Immature natural killer cell (primary cell): ENCODE measurements at regions not wholly inside any gene's neighbourhood (a gene's known extent, or its start where the extent isn't known, plus 50 kb on each side); places are given as distances from the start of the nearest gene placed in this dataset.

Experiments
- DNase-seq, 3 donors: peaks; one replicate each; pipeline ENCODE4 v3.0.0; 2022; ENCODE audit warnings: mixed read lengths in 1 of 3
- H3K27ac Mint-ChIP-seq, 6 donors: one replicate each; pipeline ENCODE4 v1.8.0; 2020; ENCODE audit warnings: mixed read lengths in 6 of 6, mild to moderate bottlenecking in 5 of 6, inconsistent platforms in 4 of 6, moderate library complexity in 3 of 6
- H3K27me3 Mint-ChIP-seq, 3 donors: one replicate each; pipeline ENCODE4 v1.8.0; 2020 to 2021; ENCODE audit warnings: low read depth in 3 of 3, mild to moderate bottlenecking in 3 of 3, mixed read lengths in 3 of 3, moderate library complexity in 3 of 3, inconsistent platforms in 1 of 3
- H3K36me3 Mint-ChIP-seq, 3 donors: one replicate each; pipeline ENCODE4 v1.8.0; 2020; ENCODE audit warnings: mixed read lengths in 3 of 3, inconsistent platforms in 2 of 3, mild to moderate bottlenecking in 2 of 3
- H3K4me1 Mint-ChIP-seq, 2 donors: one replicate each; pipeline ENCODE4 v1.8.0; 2020; ENCODE audit warnings: inconsistent platforms in 2 of 2, mild to moderate bottlenecking in 2 of 2, mixed read lengths in 2 of 2, moderate library complexity in 1 of 2
- H3K4me3 Mint-ChIP-seq, 5 donors: one replicate each; pipeline ENCODE4 v1.8.0; 2020; ENCODE audit warnings: mild to moderate bottlenecking in 5 of 5, mixed read lengths in 5 of 5, inconsistent platforms in 3 of 5, moderate library complexity in 3 of 5
- H3K9me3 Mint-ChIP-seq, 6 donors: one replicate each; pipeline ENCODE4 v1.8.0; 2020; ENCODE audit warnings: mild to moderate bottlenecking in 6 of 6, mixed read lengths in 6 of 6, inconsistent platforms in 4 of 6, moderate library complexity in 3 of 6

DNA sequence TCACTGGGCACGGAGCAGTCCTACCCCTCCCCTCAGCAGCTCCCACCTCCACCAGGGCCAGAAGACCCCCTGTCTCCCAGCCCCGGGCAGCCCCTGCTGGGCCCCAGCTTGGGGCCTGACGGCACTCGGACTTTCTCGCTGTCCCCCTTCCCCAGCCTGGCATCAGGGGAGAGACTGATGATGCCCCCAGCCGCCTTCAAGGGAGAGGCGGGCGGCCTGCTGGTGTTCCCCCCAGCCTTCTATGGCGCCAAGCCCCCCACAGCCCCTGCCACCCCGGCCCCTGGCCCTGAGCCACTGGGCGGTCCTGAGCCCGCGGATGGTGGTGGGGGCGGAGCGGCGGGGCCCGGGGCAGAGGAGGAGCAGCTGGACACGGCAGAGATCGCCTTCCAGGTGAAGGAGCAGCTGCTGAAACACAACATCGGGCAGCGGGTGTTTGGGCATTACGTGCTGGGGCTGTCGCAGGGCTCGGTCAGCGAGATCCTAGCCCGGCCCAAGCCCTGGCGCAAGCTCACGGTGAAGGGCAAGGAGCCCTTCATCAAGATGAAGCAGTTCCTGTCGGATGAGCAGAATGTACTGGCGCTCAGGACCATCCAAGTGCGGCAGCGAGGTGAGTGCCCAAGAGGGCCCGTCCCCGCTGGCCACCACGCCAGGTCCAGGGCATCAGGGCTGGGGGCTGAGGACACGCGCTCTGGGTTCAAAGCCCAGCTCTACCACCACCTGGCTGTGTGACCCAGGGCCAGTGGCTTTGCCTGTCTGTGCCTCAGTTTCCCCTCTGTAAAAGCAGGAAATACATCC, 58.6 kb downstream of the PHETA1 start:
- peaks cover 0 to 6% (median 5%) of the 10 kb centered on the region in 3 donors for H3K36me3 Mint-ChIP-seq
- peaks cover 5 to 8% (median 6%) of the 10 kb centered on the region in 3 donors for H3K27me3 Mint-ChIP-seq
- H3K9me3 Mint-ChIP-seq, result peaks cover 4 to 22% (median 8%) of the 10 kb centered on the region in 6 donors
- no peak overlapping the region for H3K27ac Mint-ChIP-seq
- no peak for DNase-seq
- no peak overlapping the region for H3K4me3 Mint-ChIP-seq
- peaks cover 3 to 7% of the 10 kb centered on the region in 2 donors for H3K4me1 Mint-ChIP-seq

- Mint-ChIP-seq H3K4me1 (peaks cover 3 to 7% of the 10 kb centered on the region in 2 donors), H3K9me3 (peaks cover 9 to 29% (median 15%) of the 10 kb centered on the region in 6 donors), H3K36me3 (peaks cover 0 to 11% (median 5%) of the 10 kb centered on the region in 3 donors), H3K27ac (no peak overlapping the region), H3K27me3 (peaks cover 4 to 8% (median 6%) of the 10 kb centered on the region in 3 donors), H3K4me3 (no peak overlapping the region)
- no peak for DNase-seq
Measured at GRCh38 chr12:111309584-111309983, 59.3 kb downstream of the PHETA1 start.

- Mint-ChIP-seq H3K36me3 (peaks cover 0 to 11% (median 5%) of the 10 kb centered on the region in 3 donors), H3K27me3 (peaks cover 3 to 6% (median 4%) of the 10 kb centered on the region in 3 donors), H3K4me3 (no peak overlapping the region), H3K9me3 (peaks cover 11 to 36% (median 21%) of the 10 kb centered on the region in 6 donors), H3K27ac (no peak overlapping the region), H3K4me1 (peaks cover 0 to under 1% of the 10 kb centered on the region in 2 donors)
- DNase-seq, result no peak
Measured at GRCh38 chr12:111308473-111308872, 60.4 kb downstream of the PHETA1 start.

DNA sequence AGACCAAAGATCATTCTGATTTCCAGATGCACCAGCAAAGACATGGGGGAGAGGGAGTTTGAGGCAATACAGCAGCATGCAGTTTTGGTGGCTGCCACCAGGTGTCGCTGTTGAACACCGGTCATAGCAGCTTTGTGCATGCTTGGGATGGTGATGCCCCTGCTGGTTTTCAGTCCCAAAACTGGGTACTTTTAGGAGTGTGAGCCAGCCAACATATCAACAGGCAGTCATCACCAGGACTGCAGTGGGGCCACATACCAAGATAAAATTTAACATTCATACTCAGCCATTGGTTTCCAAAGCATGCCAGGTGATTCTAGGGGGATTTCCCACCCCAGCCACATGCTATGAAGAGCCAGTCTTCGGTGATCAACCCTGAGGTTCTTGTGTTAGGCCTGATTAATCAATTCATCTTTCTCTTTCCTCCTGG, 64.2 kb downstream of the PHETA1 start:
- Mint-ChIP-seq H3K36me3 (peaks cover 0 to 11% (median 5%) of the 10 kb centered on the region in 3 donors), H3K27me3 (peaks cover 0 to 7% (median under 1%) of the 10 kb centered on the region in 3 donors), H3K4me1 (no peaks in the 10 kb centered on the region), H3K4me3 (no peak overlapping the region), H3K9me3 (peaks cover 11 to 41% (median 24%) of the 10 kb centered on the region in 6 donors), H3K27ac (no peak overlapping the region)
- peak in 1 of 3 donors; percentile 7 for DNase-seq

DNA sequence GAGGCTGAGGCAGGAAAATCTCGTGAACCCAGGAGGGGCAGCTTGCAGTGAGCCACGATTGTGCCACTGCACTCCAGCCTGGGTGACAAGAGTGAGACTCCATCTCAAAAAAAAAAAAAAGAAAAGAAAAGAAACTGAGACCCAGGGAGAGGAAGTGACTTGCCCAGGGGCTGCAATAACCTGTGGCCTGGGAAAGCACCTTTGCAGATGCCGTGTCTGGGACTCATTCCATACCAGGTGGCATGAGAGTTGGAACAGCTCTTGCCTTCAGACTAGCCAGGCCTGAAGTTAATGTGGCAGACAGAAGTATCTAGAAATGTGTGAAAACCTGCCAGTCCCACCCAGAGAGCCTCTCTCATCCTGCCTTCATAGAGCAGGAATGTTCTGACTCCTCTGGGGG, 65.4 kb downstream of the PHETA1 start:
- Mint-ChIP-seq H3K9me3 (peaks cover 11 to 38% (median 24%) of the 10 kb centered on the region in 6 donors), H3K27me3 (peaks cover 0 to 7% (median 0%) of the 10 kb centered on the region in 3 donors), H3K27ac (no peak overlapping the region), H3K4me3 (no peak overlapping the region), H3K36me3 (peaks cover 0 to 11% (median 5%) of the 10 kb centered on the region in 3 donors), H3K4me1 (no peaks in the 10 kb centered on the region)
- DNase-seq, result no peak

GRCh38 chr12:111298582-111299436, 70.1 kb downstream of the PHETA1 start:
- Mint-ChIP-seq H3K9me3 (peaks cover 0 to 7% (median 1%) of the 10 kb centered on the region in 6 donors), H3K4me1 (no peaks in the 10 kb centered on the region), H3K4me3 (no peak overlapping the region), H3K36me3 (no peaks in the 10 kb centered on the region), H3K27ac (no peak overlapping the region), H3K27me3 (peaks cover 0 to 5% (median 0%) of the 10 kb centered on the region in 3 donors)
- peak in 1 of 3 donors; percentile 13 for DNase-seq

DNA sequence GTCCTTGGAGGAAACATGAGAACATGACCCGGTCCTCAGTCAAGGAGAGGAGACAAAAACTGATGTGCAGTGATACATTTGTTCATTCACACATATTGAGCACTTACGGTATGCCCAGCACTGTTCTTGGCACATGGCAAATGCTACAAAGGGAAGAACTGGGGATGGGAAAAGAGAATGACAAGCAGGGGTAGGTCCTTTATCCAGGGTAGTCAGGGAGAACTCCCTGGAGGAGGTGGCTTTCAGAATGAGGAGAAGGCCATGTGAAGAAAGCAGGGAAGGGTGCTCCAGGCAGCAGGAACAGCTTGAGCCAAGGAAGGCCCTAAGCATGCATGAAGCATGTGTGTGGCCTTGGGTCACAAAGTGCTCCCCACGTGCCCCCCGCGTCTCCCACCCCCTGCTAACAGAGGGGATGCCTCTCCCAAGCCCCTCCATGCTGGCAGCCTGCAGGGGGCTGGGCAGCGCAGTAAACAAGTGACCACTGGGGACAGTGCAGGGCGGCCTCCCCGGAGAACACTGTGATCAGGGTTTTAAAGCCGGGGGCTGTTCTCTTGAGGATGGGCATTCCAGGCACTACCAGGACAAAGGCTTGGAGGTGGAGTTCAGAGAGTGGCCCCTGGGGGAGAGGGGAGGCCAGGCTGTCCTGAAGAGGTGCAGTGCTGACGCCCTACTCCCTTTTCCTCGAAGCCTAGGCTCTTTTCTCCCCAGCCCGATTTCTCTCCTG, 71.0 kb downstream of the PHETA1 start:
- no peak for DNase-seq
- no peak overlapping the region for H3K4me3 Mint-ChIP-seq
- no peaks in the 10 kb centered on the region for H3K36me3 Mint-ChIP-seq
- no peaks in the 10 kb centered on the region for H3K4me1 Mint-ChIP-seq
- H3K27ac Mint-ChIP-seq, result no peak overlapping the region
- peaks cover 0 to 2% (median 0%) of the 10 kb centered on the region in 3 donors for H3K27me3 Mint-ChIP-seq
- peaks cover 0 to 7% (median 0%) of the 10 kb centered on the region in 6 donors for H3K9me3 Mint-ChIP-seq

DNA sequence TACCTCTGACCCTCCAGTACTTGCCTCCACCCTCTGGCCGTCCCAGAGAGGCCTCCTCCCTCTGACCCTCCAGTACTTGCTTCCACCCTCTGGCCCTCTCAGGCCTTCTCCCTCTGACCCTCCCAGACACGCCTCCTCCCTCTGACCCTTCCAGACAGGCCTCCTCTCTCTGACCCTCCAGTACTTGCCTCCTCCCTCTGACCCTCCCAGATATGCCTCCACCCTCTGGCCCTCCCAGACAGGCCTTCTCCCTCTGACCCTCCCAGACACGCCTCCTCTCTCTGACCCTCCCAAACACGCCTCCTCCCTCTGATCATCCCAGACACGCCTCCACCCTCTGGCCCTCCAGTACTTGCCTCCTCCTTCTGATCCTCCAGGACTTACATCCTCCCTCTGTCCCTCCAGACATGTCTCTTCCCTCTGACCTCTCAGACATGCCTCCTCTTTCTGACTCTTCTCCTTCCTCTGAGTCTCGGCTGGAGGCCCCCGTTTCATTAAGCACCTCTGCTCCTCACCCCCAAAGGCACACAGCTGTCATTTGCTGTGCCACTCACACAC, 71.9 kb downstream of the PHETA1 start:
- H3K4me1 Mint-ChIP-seq, result no peaks in the 10 kb centered on the region
- H3K9me3 Mint-ChIP-seq, result no peaks in the 10 kb centered on the region
- no peak overlapping the region for H3K27ac Mint-ChIP-seq
- H3K27me3 Mint-ChIP-seq, result peaks cover 0 to 4% (median under 1%) of the 10 kb centered on the region in 3 donors
- H3K4me3 Mint-ChIP-seq, result no peak overlapping the region
- no peak for DNase-seq
- H3K36me3 Mint-ChIP-seq, result no peaks in the 10 kb centered on the region

GRCh38 chr12:111295176-111295575, 73.7 kb downstream of the PHETA1 start:
- DNase-seq, result no peak
- no peaks in the 10 kb centered on the region for H3K9me3 Mint-ChIP-seq
- no peak overlapping the region for H3K27ac Mint-ChIP-seq
- H3K36me3 Mint-ChIP-seq, result no peaks in the 10 kb centered on the region
- H3K4me3 Mint-ChIP-seq, result no peak overlapping the region
- H3K4me1 Mint-ChIP-seq, result no peaks in the 10 kb centered on the region
- peaks cover 0 to 6% (median 1%) of the 10 kb centered on the region in 3 donors for H3K27me3 Mint-ChIP-seq

- DNase-seq, result no peak
- no peaks in the 10 kb centered on the region for H3K4me1 Mint-ChIP-seq
- H3K36me3 Mint-ChIP-seq, result no peaks in the 10 kb centered on the region
- H3K27ac Mint-ChIP-seq, result no peak overlapping the region
- no peaks in the 10 kb centered on the region for H3K9me3 Mint-ChIP-seq
- no peak overlapping the region for H3K4me3 Mint-ChIP-seq
- H3K27me3 Mint-ChIP-seq, result peaks cover 1 to 7% (median 2%) of the 10 kb centered on the region in 3 donors
Measured at GRCh38 chr12:111293266-111294009, 75.5 kb downstream of the PHETA1 start.

DNA sequence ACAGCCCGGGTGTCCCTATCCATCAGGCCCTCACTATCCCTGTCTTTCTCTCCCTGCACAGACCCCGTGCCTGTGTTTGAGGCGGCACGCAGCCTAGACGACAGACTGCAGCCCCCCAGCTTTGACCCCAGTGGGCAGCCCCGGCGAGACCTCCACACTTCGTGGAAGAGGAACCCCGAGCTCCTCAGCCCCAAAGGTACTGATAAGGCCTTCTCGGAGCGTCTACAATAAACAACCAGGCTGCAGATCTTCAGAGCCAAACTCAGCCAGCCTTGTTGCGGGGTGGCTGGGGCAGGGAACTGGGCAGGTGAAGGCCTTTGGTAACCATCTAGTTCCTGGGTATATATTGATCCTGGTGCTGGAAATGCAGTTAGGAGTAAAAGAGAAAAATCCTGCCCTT, 77.5 kb downstream of the PHETA1 start:
- no peak for DNase-seq
- Mint-ChIP-seq H3K27ac (no peak overlapping the region), H3K9me3 (no peaks in the 10 kb centered on the region), H3K4me1 (no peaks in the 10 kb centered on the region), H3K4me3 (no peak overlapping the region), H3K36me3 (no peaks in the 10 kb centered on the region), H3K27me3 (peaks cover 1 to 10% (median 3%) of the 10 kb centered on the region in 3 donors)

DNA sequence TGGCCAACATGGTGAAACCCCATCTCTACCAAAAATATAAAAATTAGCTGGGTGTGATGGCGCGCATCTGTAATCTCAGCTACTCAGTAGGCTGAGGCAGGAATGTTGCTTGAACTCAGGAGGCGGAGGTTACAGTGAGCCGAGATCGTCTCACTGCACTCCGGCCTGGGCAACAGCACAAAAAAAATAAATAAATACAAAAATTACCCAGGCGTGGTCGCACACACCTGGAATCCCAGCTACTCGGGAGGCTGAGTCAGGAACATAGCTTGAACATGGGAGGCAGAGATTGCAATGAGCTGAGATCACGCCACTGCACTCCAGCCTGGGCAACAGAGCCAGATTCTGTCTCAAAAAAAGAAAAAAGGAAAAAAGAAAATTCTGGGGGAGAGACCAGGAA, 80.1 kb downstream of the PHETA1 start:
- Mint-ChIP-seq H3K27me3 (peaks cover 3 to 10% (median 4%) of the 10 kb centered on the region in 3 donors), H3K27ac (no peak overlapping the region), H3K9me3 (no peaks in the 10 kb centered on the region), H3K4me3 (no peak overlapping the region), H3K36me3 (no peaks in the 10 kb centered on the region), H3K4me1 (no peaks in the 10 kb centered on the region)
- no peak for DNase-seq
